Gastrocnemius medialis (tissue), 4 donors: ENCODE measurements at regions not wholly inside any gene's neighbourhood (a gene's known extent, or its start where the extent isn't known, plus 50 kb on each side); places are given as distances from the start of the nearest gene placed in this dataset.

Experiments used
- POLR2A ChIP-seq, 2 donors: fragments of 450-650 bp; IDR thresholded peaks; one replicate each; pipeline ENCODE4 v1.6.1; 2017; ENCODE audit warnings: antibody characterized with exemption in 2 of 2, mild to moderate bottlenecking in 2 of 2, moderate library complexity in 2 of 2
- TF ChIP-seq, protein P1 (sequence below), 5 experiments: fragments of 450-650 bp in 3 of 5; fragments of 200-600 bp in 2 of 5; sonication (generic) in 2 of 5; IDR thresholded peaks in 4 of 5; conservative IDR thresholded peaks in 1 of 5; 1 replicate in 4 of 5; 2 replicates in 1 of 5; pipeline ENCODE4 v1.5.1; 2016 to 2019; ENCODE audit warnings: antibody characterized with exemption in 5 of 5, mild to moderate bottlenecking in 3 of 5, moderate library complexity in 3 of 5

DNA sequence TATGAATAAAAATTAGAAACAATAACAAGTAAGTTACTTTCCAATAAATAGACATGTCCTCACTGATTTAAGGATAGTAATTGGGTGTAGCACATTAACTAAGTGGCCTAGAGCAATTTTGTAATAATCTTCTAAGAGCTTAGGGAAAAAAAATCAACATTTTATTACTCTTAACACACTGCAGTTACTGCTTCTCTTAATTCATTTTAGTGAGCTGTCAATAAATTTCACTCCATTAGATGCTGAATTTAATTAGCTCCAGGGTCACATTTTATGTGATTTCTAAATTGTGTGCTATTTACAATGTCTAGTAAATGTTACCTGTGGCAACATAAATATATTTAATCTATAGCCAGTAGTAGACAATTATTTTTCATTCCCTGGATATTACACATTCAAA, 612.0 kb downstream of the C4orf33 start:
- TF ChIP-seq, protein P1, sequence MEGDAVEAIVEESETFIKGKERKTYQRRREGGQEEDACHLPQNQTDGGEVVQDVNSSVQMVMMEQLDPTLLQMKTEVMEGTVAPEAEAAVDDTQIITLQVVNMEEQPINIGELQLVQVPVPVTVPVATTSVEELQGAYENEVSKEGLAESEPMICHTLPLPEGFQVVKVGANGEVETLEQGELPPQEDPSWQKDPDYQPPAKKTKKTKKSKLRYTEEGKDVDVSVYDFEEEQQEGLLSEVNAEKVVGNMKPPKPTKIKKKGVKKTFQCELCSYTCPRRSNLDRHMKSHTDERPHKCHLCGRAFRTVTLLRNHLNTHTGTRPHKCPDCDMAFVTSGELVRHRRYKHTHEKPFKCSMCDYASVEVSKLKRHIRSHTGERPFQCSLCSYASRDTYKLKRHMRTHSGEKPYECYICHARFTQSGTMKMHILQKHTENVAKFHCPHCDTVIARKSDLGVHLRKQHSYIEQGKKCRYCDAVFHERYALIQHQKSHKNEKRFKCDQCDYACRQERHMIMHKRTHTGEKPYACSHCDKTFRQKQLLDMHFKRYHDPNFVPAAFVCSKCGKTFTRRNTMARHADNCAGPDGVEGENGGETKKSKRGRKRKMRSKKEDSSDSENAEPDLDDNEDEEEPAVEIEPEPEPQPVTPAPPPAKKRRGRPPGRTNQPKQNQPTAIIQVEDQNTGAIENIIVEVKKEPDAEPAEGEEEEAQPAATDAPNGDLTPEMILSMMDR (IDR thresholded peaks at IDR 0.05 in 4 of 5, conservative IDR thresholded peaks at IDR 0.05 in 1 of 5), result no peak
- TF ChIP-seq POLR2A (IDR thresholded peaks at IDR 0.05), result no peak
